GM23338 (cell line): ENCODE measurements at regions not wholly inside any gene's neighbourhood (a gene's known extent, or its start where the extent isn't known, plus 50 kb on each side); places are given as distances from the start of the nearest gene placed in this dataset.

Source experiments
- ATAC-seq: fragments of 200-7000 bp; cut with Tn5 transposase; 3 replicates; pipeline ENCODE4 v1.9.1; 2020
- DNase-seq: peaks from one replicate; pipeline ENCODE4 v3.0.0-alpha.2; 2015; ENCODE audit warnings: low spot score
- H2AFZ ChIP-seq: fragments of 200-600 bp; sonication (generic); 2 replicates; pipeline ENCODE4 v1.8.0; 2016; ENCODE audit warnings: antibody characterized with exemption, mild to moderate bottlenecking, moderate library complexity
- H3F3A ChIP-seq: fragments of 200-600 bp; sonication (generic); replicated peaks from 2 replicates; pipeline ENCODE4 v1.8.0; 2017; ENCODE audit warnings: antibody characterized with exemption, mixed run types, low read depth
- H3K27ac ChIP-seq: fragments of 200-600 bp; sonication (generic); 2 replicates; pipeline ENCODE4 v1.6.1; 2016; ENCODE audit warnings: low read depth
- H3K27me3 ChIP-seq: fragments of 200-600 bp; sonication (generic); 2 replicates; pipeline ENCODE4 v1.8.0; 2016; ENCODE audit warnings: mild to moderate bottlenecking, mixed run types, moderate library complexity; ENCODE audit not compliant: insufficient read depth
- H3K36me3 ChIP-seq: fragments of 200-600 bp; sonication (generic); 2 replicates; pipeline ENCODE4 v1.8.0; 2016; ENCODE audit warnings: mild to moderate bottlenecking; ENCODE audit not compliant: insufficient read depth
- H3K4me1 ChIP-seq: fragments of 200-600 bp; sonication (generic); 2 replicates; pipeline ENCODE4 v1.8.0; 2016; ENCODE audit warnings: mild to moderate bottlenecking, moderate library complexity; ENCODE audit not compliant: insufficient read depth
- H3K4me2 ChIP-seq: fragments of 200-600 bp; sonication (generic); 2 replicates; pipeline ENCODE4 v1.7.1; 2017; ENCODE audit warnings: mixed run types
- H3K4me3 ChIP-seq: fragments of 200-600 bp; sonication (generic); 2 replicates; pipeline ENCODE4 v1.6.1; 2016; ENCODE audit warnings: mixed run types
- H3K79me2 ChIP-seq: fragments of 200-600 bp; sonication (generic); replicated peaks from 2 replicates; pipeline ENCODE4 v1.8.0; 2017; ENCODE audit warnings: mild to moderate bottlenecking; ENCODE audit not compliant: insufficient read depth
- H3K9me2 ChIP-seq: fragments of 200-600 bp; sonication (generic); 2 replicates; pipeline ENCODE4 v1.8.0; 2017; ENCODE audit not compliant: insufficient read depth
- H4K20me1 ChIP-seq: fragments of 200-600 bp; sonication (generic); replicated peaks from 2 replicates; pipeline ENCODE4 v1.8.0; 2017; ENCODE audit warnings: mild to moderate bottlenecking; ENCODE audit not compliant: insufficient read depth
- H3K27ac Mint-ChIP-seq: 2 replicates; pipeline ENCODE4 v1.8.0; 2020; ENCODE audit warnings: inconsistent platforms, mild to moderate bottlenecking, moderate library complexity, mixed read lengths
- H3K27me3 Mint-ChIP-seq: 3 replicates; pipeline ENCODE4 v1.8.0; 2022; ENCODE audit warnings: low read depth, mild to moderate bottlenecking, moderate library complexity, mixed read lengths, inconsistent platforms; ENCODE audit not compliant: insufficient read depth, poor library complexity
- H3K36me3 Mint-ChIP-seq: 3 replicates; pipeline ENCODE4 v1.8.0; 2021; ENCODE audit warnings: low read depth, mild to moderate bottlenecking, inconsistent platforms, moderate library complexity, mixed read lengths
- H3K4me1 Mint-ChIP-seq: 3 replicates; pipeline ENCODE4 v1.8.0; 2020; ENCODE audit warnings: mild to moderate bottlenecking, inconsistent platforms, mixed read lengths
- H3K4me3 Mint-ChIP-seq: 3 replicates; pipeline ENCODE4 v1.8.0; 2021; ENCODE audit warnings: moderate library complexity, mild to moderate bottlenecking, inconsistent platforms, mixed read lengths
- H3K9me3 Mint-ChIP-seq: 3 replicates; pipeline ENCODE4 v1.8.0; 2020; ENCODE audit warnings: moderate library complexity, mild to moderate bottlenecking, inconsistent platforms, mixed read lengths
- CREB1 ChIP-seq: fragments of 250-450 bp; sonication (Bioruptor Pico); IDR thresholded peaks from 2 replicates; pipeline ENCODE4 v1.5.0; 2020; ENCODE audit warnings: low read depth, mild to moderate bottlenecking, moderate library complexity
- CTCF ChIP-seq, 2 experiments: fragments of 200-600 bp in 1 of 2; sonication (generic) in 1 of 2; conservative IDR thresholded peaks; 2 replicates each; pipeline versions ENCODE4 v1.5.1 to v1.6.1; 2016 to 2017; ENCODE audit warnings: antibody characterized with exemption in 2 of 2, low read depth in 2 of 2, mild to moderate bottlenecking in 2 of 2, moderate library complexity in 1 of 2
- ETS1 ChIP-seq: IDR thresholded peaks from 2 replicates; pipeline ENCODE4 v1.6.1; 2016; ENCODE audit warnings: antibody characterized with exemption
- JUNB ChIP-seq: IDR thresholded peaks from one replicate; pipeline ENCODE4 v1.6.1; 2016; ENCODE audit warnings: antibody characterized with exemption; ENCODE audit not compliant: unreplicated experiment
- NANOG ChIP-seq: IDR thresholded peaks from 2 replicates; pipeline ENCODE4 v1.6.1; 2016; ENCODE audit warnings: antibody characterized with exemption, borderline replicate concordance
- POLR2AphosphoS5 ChIP-seq: IDR thresholded peaks from 2 replicates; pipeline ENCODE4 v1.6.1; 2016; ENCODE audit warnings: antibody characterized with exemption, low read depth
- REST ChIP-seq: IDR thresholded peaks from one replicate; pipeline ENCODE4 v1.6.1; 2018; ENCODE audit warnings: antibody characterized with exemption; ENCODE audit not compliant: unreplicated experiment
- STAT1 ChIP-seq: IDR thresholded peaks from one replicate; pipeline ENCODE4 v1.6.1; 2016; ENCODE audit warnings: antibody characterized with exemption; ENCODE audit not compliant: unreplicated experiment
- ZNF331 ChIP-seq: fragments of 250-450 bp; sonication (Bioruptor Pico); IDR thresholded peaks from 2 replicates; pipeline ENCODE4 v1.5.0; 2020; ENCODE audit warnings: low read depth, mild to moderate bottlenecking, moderate library complexity
- TF ChIP-seq, protein P1 (sequence below): fragments of 250-450 bp; sonication (Bioruptor Pico); IDR thresholded peaks from 2 replicates; pipeline ENCODE4 v1.5.0; 2020; ENCODE audit warnings: mild to moderate bottlenecking, moderate library complexity

DNA sequence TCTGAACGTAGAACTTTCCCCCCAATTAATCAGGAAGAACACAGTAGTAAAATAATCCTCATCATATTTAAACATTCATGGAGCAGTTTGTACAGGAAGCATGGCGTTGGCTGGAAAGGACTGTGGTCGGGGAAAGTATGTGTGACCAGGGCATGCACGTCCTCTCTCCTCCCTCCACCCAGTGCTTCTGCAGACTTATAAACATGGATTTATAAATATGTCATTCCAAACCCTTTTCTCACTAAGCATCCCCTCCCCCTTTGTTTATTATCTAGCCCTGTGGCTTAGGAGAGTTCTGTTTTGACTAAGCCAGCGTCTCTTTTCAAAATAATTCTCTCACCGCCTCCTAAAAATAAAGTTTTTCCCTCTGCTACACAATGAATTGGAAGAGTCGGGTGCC is 70.4 kb upstream of the DAP start (continued):
- TF ChIP-seq ZNF331 (CRISPR knock-in tag): no peak
- TF ChIP-seq NANOG: no peak
- TF ChIP-seq CREB1 (CRISPR knock-in tag): no peak
- TF ChIP-seq STAT1: no peak

DNA sequence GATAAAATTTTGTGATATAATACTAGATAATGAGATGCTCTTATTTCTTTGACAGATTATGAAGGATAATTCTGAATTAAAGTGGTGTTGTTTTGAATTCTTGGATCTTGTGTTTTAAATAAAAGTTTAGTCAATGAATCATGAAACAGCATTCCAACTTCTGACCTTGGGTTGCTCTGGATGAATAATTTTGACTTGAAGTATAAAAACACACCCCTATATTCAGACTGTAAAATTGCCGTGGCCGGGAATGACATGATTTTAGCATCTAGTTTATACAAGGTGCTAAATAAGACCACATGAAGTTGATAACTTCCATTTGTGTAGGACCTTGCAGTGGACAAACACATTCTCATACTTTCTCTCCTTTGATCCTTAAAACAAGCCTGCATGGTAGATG is 67.2 kb upstream of the DAP start:
- H3K27ac ChIP-seq: no peak overlapping the region
- Mint-ChIP-seq H3K4me1 (peaks cover 3% of the 10 kb centered on the region), H3K9me3 (no peaks in the 10 kb centered on the region; the same call in 2 of the 3 replicates), H3K36me3 (no peaks in the 10 kb centered on the region; the same call in 2 of the 3 replicates), H3K27ac (no peak overlapping the region), H3K4me3 (no peak overlapping the region), H3K27me3 (peaks cover 2% of the 10 kb centered on the region)
- no peaks in the 10 kb centered on the region for H3F3A ChIP-seq
- H3K9me2 ChIP-seq: peaks cover 8% of the 10 kb centered on the region
- H2AFZ ChIP-seq: no peak overlapping the region
- no peak overlapping the region for H3K4me2 ChIP-seq
- no peak for TF ChIP-seq ZNF331 (CRISPR knock-in tag)
- no peak for TF ChIP-seq POLR2AphosphoS5
- TF ChIP-seq ETS1: no peak
- TF ChIP-seq REST: no peak
- no peak for TF ChIP-seq JUNB
- TF ChIP-seq CREB1 (CRISPR knock-in tag): no peak
- no peak for TF ChIP-seq CTCF (conservative IDR thresholded peaks at IDR 0.05; ENCODE audit: low read depth in 2 of 2)
- no peak for TF ChIP-seq NANOG
- TF ChIP-seq, protein P1, sequence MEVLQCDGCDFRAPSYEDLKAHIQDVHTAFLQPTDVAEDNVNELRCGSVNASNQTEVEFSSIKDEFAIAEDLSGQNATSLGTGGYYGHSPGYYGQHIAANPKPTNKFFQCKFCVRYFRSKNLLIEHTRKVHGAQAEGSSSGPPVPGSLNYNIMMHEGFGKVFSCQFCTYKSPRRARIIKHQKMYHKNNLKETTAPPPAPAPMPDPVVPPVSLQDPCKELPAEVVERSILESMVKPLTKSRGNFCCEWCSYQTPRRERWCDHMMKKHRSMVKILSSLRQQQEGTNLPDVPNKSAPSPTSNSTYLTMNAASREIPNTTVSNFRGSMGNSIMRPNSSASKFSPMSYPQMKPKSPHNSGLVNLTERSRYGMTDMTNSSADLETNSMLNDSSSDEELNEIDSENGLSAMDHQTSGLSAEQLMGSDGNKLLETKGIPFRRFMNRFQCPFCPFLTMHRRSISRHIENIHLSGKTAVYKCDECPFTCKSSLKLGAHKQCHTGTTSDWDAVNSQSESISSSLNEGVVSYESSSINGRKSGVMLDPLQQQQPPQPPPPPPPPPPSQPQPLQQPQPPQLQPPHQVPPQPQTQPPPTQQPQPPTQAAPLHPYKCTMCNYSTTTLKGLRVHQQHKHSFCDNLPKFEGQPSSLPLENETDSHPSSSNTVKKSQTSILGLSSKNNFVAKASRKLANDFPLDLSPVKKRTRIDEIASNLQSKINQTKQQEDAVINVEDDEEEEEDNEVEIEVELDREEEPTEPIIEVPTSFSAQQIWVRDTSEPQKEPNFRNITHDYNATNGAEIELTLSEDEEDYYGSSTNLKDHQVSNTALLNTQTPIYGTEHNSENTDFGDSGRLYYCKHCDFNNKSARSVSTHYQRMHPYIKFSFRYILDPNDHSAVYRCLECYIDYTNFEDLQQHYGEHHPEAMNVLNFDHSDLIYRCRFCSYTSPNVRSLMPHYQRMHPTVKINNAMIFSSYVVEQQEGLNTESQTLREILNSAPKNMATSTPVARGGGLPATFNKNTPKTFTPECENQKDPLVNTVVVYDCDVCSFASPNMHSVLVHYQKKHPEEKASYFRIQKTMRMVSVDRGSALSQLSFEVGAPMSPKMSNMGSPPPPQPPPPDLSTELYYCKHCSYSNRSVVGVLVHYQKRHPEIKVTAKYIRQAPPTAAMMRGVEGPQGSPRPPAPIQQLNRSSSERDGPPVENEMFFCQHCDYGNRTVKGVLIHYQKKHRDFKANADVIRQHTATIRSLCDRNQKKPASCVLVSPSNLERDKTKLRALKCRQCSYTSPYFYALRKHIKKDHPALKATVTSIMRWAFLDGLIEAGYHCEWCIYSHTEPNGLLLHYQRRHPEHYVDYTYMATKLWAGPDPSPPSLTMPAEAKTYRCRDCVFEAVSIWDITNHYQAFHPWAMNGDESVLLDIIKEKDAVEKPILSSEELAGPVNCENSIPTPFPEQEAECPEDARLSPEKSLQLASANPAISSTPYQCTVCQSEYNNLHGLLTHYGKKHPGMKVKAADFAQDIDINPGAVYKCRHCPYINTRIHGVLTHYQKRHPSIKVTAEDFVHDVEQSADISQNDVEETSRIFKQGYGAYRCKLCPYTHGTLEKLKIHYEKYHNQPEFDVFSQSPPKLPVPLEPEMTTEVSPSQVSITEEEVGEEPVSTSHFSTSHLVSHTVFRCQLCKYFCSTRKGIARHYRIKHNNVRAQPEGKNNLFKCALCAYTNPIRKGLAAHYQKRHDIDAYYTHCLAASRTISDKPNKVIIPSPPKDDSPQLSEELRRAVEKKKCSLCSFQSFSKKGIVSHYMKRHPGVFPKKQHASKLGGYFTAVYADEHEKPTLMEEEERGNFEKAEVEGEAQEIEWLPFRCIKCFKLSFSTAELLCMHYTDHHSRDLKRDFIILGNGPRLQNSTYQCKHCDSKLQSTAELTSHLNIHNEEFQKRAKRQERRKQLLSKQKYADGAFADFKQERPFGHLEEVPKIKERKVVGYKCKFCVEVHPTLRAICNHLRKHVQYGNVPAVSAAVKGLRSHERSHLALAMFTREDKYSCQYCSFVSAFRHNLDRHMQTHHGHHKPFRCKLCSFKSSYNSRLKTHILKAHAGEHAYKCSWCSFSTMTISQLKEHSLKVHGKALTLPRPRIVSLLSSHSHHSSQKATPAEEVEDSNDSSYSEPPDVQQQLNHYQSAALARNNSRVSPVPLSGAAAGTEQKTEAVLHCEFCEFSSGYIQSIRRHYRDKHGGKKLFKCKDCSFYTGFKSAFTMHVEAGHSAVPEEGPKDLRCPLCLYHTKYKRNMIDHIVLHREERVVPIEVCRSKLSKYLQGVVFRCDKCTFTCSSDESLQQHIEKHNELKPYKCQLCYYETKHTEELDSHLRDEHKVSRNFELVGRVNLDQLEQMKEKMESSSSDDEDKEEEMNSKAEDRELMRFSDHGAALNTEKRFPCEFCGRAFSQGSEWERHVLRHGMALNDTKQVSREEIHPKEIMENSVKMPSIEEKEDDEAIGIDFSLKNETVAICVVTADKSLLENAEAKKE (CRISPR knock-in tag): no peak
- TF ChIP-seq STAT1: no peak
- ATAC-seq: no peak
- H3K4me3 ChIP-seq: no peak overlapping the region
- no peaks in the 10 kb centered on the region for H4K20me1 ChIP-seq
- no peaks in the 10 kb centered on the region for H3K79me2 ChIP-seq
- no peaks in the 10 kb centered on the region for H3K4me1 ChIP-seq
- H3K36me3 ChIP-seq: no peaks in the 10 kb centered on the region
- DNase-seq: no peak
- no peaks in the 10 kb centered on the region for H3K27me3 ChIP-seq
